GM18861 (cell line): ENCODE measurements at regions not wholly inside any gene's neighbourhood (a gene's known extent, or its start where the extent isn't known, plus 50 kb on each side); places are given as distances from the start of the nearest gene placed in this dataset.
"Not testable (repeated sequence)": the region's sequence is repeated elsewhere in the genome, so short reads cannot be mapped to it uniquely, and the experiment has no call there.

ENCODE experiments used
- ATAC-seq: cut with Tn5 transposase; IDR thresholded peaks from one replicate; pipeline ENCODE4 v1.9.1; 2021; ENCODE audit not compliant: unreplicated experiment

DNA sequence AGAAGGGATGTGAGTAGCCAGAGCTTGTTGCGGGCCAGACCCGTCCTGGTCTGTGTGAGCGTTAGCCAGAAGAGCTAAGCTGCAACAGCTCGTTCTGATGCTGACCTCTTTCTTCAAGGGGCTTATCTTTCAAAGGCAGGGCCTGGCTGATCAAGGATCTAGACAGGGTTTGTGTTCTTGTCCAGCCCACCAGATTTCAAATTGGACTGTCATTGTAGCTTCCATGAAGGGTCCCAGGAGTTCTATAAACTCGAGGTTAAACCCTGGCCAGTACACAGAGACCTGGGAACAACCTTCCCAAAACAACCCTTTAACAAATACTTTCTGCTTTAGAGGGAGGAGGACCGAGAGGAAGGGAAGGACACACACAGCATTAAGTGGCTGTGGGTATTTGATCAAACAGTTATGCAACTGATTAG is 153.0 kb upstream of the TUT7 start:
- no peak for ATAC-seq

DNA sequence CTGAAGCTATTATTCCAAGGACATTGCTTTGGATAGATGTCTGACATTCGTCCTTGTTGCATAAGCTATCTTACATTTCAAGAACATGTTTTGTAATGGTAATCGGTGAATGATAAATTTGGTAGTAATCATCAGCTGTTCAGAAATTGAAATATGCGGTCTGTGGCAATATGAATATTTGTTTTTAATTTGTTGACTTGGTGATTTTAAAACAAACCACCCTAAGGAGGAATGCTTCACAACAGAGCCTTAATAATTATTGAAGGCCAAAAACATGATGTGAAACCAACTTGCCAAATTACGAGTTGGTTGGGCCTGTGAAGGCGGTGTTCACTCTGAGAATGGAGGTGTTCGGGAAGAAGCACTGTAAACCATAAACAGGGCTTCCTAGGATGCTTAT is 149.7 kb upstream of the TUT7 start:
- no peak for ATAC-seq

DNA sequence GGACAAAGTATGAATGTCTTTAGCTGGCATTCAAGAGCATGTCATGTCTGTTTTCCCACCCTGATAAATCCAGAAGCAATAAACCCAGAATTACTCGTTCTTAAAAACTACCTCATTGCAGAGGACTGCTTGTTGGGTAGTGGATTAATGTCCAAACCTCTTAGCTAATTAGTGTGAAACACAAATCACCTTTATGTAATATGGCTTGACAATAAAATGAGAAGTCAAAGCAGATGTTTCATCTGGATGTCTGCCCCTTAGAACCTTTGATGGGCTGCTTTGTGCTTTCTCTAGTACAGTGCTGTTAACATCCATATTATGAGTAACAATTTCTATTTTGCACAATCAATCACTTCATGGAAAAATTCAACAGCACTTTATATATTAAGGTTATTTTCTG is 149.1 kb upstream of the TUT7 start:
- no peak for ATAC-seq

DNA sequence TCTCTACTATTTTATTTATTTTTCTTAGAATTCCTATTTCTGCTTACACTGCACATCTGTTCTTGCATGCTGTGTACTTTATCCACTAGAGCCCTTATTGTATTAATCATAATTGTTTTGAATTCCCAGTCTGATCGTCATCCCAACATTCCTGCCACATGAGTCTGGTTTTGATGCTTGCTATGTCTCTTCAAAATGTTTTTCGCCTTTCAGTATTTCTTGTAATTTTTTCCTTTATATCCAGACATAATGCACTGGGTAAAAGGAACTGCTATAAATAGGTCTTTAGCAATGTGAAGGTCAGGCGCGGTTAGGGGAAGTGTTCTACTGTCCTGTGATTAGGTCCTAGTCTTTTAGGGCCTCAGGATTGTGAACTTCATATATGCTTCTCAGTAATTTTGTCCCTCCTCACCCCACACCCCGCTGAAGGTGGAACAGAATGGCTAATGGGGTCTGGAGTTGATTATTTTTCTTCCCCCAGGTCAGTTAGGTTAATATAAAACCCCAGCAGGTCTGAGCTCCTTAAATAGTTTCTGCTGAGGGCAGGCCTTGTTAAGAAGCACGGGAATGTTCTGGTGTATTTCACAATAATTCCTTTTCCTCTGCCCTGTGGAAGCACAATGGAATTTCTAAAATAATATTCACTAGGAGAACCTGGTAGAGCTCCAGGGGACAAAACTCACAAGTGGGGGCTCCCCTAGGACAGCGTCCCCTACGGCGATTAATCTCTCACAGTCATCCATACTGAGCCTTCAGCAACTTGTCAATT is 146.6 kb upstream of the TUT7 start:
- no peak for ATAC-seq

DNA sequence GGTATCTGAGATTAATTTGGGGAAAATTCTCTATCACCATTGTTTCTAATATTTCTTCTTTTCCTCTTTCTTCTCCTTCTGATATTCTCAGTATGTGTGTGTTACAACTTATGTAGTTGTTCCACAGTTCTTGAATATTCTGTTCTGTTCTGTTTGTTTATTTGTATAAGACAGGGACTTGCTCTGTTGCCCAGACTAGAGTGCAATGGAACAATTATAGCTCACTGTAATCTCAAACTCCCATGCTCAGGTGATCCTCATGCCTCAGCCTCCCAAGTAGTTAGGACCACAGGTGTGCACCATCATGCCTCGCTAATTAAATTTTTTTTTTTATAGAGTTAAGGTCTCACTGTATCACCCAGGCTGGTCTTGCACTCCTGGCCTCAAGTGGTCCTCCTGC is 145.8 kb upstream of the TUT7 start:
- no peak for ATAC-seq

GRCh38 chr9:86494644-86495111 is 140.5 kb upstream of the TUT7 start:
- no peak for ATAC-seq

DNA sequence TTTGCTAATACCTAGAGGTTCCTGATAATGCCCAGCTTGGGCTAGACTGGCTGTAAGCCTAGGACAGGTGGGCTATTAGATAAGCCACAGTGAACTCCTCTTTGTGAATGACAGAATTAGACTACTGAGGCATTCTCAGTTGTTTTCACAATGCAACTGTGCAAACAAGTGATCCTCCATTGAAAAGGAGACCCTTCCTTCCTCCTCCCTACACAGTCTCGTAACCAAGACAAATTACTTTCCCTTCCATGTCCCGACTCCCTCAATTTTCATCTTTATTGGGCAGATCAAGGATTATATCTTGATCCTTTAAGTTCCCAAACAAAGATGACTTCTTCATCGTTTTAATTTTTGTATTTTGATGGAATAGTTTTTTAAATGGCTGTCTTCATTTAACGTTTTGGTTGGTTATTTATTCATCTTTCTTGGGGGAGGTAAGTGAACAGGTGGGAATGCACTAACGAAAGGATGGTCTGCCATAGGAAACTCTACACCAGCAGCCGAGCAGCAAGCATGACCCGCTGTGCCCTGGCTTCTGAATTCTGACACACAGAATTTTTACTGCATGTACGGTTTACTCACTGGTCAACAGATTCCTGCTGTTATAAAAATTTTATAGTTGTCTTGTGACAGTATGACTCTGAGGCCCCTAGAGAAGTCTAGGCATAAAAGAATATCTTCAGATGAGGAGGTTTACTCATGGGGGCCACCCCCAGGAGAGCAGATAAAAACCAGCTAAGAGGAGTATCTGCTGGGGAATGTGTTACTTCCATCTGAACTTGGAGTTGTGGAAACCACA is 137.5 kb upstream of the TUT7 start:
- no peak for ATAC-seq

GRCh38 chr9:86488794-86489193 is 134.6 kb upstream of the TUT7 start:
- no peak for ATAC-seq

DNA sequence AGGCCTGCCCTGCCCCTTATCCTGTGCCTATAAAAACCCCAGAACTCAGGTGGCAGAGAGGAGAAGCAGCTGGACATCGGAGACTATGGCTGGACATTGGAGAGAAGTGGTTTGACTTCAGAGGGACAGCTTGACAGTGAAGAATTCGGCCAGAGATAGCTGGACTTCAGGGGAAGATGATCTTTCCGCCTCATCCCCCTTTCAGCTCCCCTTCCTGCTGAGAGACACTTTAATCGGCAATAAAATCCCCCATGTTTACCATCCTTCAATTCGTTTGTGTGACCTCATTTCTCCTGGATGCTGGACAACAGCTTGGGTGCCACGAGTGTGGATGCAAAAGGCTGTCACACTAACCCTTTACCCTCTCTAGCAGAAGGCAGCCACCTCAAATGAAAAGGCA is 134.1 kb upstream of the TUT7 start:
- no peak for ATAC-seq

DNA sequence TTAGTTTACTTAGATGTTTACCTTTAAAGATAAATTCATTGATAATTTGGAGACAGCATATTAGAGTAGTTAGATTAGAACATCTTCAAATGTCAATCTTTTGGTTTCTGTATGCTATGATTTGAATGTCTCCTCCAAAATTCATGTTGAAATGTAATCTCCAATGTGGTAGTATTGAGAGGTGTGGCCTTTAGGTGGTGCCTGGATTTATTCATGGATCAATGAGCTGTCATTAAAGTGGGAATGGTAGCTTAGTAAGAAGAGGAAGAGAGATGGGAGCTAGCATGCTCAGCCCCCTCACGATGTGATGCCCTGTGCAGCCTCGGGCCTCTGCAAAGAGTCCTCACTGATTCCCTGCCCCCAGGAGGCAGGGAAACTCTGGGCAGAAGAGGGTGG is 133.6 kb upstream of the TUT7 start:
- ATAC-seq, result no peak

DNA sequence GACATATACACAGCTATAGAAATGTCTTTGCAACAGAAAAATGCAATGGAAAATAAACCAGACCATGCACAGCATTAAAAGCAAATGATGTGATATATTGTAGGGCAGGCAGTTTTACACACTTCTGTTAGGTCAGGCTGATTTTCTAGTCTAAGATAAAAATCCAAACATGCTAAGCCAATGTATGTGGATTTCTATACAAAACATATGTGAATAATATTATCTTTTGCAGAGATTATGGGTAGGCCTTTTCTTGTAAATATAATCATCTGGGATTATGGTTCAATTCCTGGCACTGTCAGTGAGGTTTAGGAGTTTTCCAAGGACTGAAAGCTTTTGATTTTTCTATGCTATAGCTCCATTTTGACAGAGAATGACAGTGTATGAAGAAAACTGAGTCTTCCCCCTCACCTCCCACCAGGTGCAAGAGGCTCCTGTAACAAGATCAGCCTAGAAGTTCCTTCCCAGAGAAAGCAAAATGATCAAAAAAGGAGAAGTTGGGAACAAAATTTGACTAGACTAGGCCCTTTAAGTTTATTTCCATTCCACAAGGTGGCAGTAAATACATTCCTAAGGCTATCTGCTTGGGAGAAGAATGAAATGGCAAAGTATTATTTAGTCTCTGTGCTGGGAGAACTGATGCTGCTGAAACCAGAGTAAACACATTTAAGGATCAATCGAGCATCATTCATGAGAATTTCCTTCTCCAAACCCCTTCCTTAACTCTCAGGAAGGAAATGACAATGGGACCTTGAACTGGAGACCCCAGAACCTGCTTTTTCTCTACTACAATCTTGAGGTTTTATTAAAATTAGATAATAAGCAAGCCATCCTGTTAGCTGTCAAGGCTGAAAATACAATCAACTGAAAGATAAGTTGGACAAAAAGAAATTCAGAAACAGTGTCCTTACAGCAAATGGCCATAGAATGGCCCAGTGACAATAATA is 133.0 kb upstream of the TUT7 start:
- ATAC-seq, result no peak

DNA sequence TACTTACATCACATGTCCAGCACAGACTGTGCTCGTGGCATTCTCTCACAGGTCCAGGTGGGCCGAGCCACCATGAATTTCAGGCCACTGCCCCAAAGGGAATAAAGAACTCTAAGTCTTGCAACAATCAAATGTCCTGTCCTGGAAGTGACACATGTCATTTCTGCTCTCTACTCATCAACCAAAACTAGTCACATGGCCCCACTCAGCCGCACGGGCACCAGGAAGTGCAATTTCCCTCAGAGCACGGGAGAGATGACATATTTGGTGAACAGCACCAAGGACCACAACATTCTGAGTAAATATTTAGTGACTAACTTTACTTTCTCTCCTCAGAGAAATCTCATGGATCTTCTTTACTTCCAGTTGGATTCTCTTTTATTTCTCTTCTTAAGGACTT is 131.1 kb upstream of the TUT7 start:
- peak; percentile 72 for ATAC-seq

DNA sequence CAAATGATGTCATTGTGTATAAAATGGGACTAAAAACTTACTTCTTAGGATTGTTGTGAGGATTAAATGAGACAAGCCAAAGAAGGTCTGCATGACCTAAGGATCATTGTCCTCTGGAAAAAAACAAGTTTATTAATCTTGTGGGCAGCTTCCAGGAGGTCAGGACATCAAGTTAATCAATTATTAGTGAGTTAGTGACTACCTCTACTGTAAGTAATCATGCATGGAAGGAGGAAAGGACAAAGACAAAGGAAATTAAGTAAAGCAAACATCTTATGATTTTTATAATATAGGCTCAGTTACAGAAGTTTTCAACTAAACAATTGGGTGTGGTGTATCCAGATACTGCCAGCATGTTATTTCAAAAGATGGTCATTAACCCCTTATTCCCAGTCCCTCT is 129.3 kb upstream of the TUT7 start:
- no peak for ATAC-seq

DNA sequence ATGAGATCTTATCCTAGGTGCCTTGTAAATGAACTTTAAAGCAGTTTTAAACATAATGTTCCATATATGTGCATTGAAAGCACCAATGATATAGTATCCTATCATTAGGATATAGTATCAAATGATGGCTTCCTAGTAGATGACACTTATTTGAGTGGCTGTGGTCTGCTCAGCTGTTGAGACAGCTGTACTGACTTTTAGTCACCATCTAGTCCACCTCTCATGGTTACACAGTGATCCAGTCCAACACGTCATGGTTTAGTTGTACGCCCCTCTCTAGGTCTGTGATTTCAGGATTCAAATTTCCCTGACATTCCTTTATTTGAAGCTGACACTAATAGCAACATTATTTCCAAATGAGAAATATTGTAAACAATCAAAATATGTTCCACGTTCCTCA is 127.3 kb upstream of the TUT7 start:
- no peak for ATAC-seq

GRCh38 chr9:86475255-86475654 is 121.0 kb upstream of the TUT7 start:
- not testable (repeated sequence) for ATAC-seq

DNA sequence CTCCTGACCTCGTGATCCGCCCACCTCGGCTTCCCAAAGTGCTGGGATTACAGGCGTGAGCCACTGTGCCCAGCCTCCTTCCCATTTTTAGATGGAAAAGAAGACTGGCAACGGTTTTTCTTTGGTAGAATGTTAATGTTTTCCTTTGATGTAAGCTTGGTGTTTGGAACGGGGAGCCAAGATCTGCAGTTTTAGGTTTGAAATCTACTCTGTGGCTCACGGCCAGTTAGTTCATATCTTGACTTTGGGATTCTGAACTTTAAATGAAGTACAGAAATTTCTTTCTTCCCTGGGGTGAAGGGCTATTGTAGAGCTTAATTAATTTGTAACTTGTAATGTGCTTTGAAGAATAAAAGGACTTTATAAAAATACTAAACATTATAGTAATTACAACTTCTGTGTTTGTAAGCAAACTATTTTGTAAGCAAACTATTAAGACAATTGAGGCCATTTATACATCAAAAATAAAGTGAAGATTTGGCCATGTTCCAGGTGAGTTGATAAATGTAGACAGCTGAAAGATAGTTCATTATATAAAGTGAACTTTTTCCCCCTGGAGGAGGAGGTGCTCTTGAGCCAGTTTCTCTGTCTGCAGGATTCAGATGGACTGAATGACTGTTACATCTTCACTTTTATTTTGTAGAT is 117.1 kb upstream of the TUT7 start:
- no peak for ATAC-seq

DNA sequence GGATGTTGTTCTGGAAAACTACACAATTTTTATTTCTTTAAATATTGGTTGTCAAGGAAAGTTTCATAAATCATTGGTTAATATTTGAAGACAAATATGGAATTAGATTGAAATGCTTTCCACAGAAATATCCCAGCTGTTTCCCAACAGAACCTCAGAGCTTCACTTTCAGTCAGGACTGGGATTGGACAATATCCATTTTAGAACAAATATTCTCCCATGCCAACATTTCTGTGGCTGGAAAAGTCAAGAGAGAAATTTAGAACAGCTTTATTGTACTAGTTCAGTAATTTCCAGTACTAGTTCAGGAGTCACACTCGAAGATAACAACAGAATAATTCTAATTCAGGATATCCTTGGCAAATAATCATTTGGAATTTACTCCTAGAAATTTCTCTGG is 116.1 kb upstream of the TUT7 start:
- no peak for ATAC-seq

DNA sequence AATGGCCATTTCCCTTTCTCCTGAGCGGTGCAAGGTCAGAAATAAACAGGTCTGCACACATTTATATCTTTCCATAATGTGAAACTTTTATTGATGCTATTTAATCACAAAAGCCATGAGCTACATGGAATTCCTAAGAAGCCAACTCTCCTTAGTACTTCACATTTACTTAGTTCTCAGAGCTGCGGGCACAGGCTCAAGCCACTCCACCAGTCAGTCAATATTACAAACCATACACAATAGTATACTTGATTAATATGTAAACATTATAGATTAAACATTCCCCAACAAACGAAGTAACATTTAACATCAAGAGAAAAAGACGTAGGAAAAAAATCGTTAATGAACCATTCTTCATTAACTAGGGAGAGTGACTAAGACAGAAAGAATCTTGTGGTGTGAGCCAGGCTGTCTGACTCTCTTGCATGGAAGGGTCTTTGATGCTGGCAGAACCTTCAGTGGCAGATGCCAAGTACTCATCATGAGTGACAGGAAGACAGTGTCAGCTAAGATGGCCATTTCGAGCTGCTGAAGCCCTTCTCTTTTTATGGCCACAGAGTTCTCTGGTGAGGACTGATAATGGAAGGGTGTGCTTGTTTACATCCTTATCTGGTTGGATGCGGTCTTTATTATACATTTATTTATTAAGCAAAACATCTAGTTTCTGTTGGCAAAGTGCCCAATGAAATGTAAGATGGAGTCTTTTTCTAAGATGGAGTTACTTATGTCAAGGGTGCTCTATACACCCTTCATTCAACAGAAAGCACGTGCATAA is 115.5 kb upstream of the TUT7 start:
- no peak for ATAC-seq

- no peak for ATAC-seq
Measured at GRCh38 chr9:86464242-86464641, 110.0 kb upstream of the TUT7 start.
